MM.1S (cell line): ENCODE measurements at regions not wholly inside any gene's neighbourhood (a gene's known extent, or its start where the extent isn't known, plus 50 kb on each side); places are given as distances from the start of the nearest gene placed in this dataset.

Source experiments
- DNase-seq: peaks from one replicate; pipeline ENCODE4 v3.0.0-alpha.2; 2015
- H2AFZ ChIP-seq: fragments of 300-600 bp; sonication (generic); 2 replicates; pipeline ENCODE4 v1.6.0; 2016; ENCODE audit warnings: antibody characterized with exemption, low read length
- H3F3A ChIP-seq: fragments of 300-600 bp; sonication (generic); 2 replicates; pipeline ENCODE4 v1.6.1; 2016; ENCODE audit warnings: mild to moderate bottlenecking, antibody characterized with exemption, low read length, moderate library complexity, mixed read lengths; ENCODE audit not compliant: insufficient read depth
- H3K27ac ChIP-seq: fragments of 300-600 bp; sonication (generic); 2 replicates; pipeline ENCODE4 v1.5.1; 2016; ENCODE audit warnings: mild to moderate bottlenecking, low read length
- H3K27me3 ChIP-seq: fragments of 300-600 bp; sonication (generic); replicated peaks from 2 replicates; pipeline ENCODE4 v1.6.0; 2016; ENCODE audit warnings: low read length; ENCODE audit not compliant: insufficient read depth
- H3K36me3 ChIP-seq: fragments of 300-600 bp; sonication (generic); replicated peaks from 2 replicates; pipeline ENCODE4 v1.6.1; 2016; ENCODE audit warnings: mild to moderate bottlenecking, low read length, mixed read lengths; ENCODE audit not compliant: insufficient read depth
- H3K4me1 ChIP-seq: fragments of 300-600 bp; sonication (generic); 2 replicates; pipeline ENCODE4 v1.6.1; 2016; ENCODE audit warnings: low read length, mixed read lengths
- H3K4me2 ChIP-seq: fragments of 300-600 bp; sonication (generic); 2 replicates; pipeline ENCODE4 v1.6.0; 2016; ENCODE audit warnings: low read depth, low read length
- H3K4me3 ChIP-seq: fragments of 300-600 bp; sonication (generic); 2 replicates; pipeline ENCODE4 v1.5.1; 2016; ENCODE audit warnings: low read length, mixed read lengths
- H3K79me2 ChIP-seq: fragments of 300-600 bp; sonication (generic); 2 replicates; pipeline ENCODE4 v1.6.1; 2016; ENCODE audit warnings: mixed run types, low read length, mixed read lengths
- H3K9ac ChIP-seq: fragments of 300-600 bp; sonication (generic); 2 replicates; pipeline ENCODE4 v1.6.1; 2016; ENCODE audit warnings: low read length, mixed read lengths
- H3K9me2 ChIP-seq: fragments of 300-600 bp; sonication (generic); replicated peaks from 2 replicates; pipeline ENCODE4 v1.6.1; 2016; ENCODE audit warnings: mild to moderate bottlenecking, low read length, mixed read lengths; ENCODE audit not compliant: insufficient read depth
- H3K9me3 ChIP-seq: fragments of 300-600 bp; sonication (generic); replicated peaks from 2 replicates; pipeline ENCODE4 v1.6.1; 2016; ENCODE audit warnings: mild to moderate bottlenecking, low read length, mixed read lengths; ENCODE audit not compliant: insufficient read depth
- H4K20me1 ChIP-seq: fragments of 300-600 bp; sonication (generic); 2 replicates; pipeline ENCODE4 v1.6.1; 2016; ENCODE audit warnings: mild to moderate bottlenecking, low read length, moderate library complexity, mixed read lengths; ENCODE audit not compliant: insufficient read depth
- EZH2 ChIP-seq: fragments of 300-600 bp; sonication (generic); optimal IDR thresholded peaks from 2 replicates; pipeline ENCODE3; 2017; ENCODE audit warnings: low read depth, mild to moderate bottlenecking, antibody characterized with exemption, low read length, mixed read lengths
- EZH2phosphoT487 ChIP-seq: fragments of 300-600 bp; sonication (generic); IDR thresholded peaks from 2 replicates; pipeline ENCODE4 v1.6.1; 2018; ENCODE audit warnings: antibody characterized with exemption, low read length
- TF ChIP-seq, protein P1 (sequence below): fragments of 300-600 bp; sonication (generic); IDR thresholded peaks from 2 replicates; pipeline ENCODE4 v1.5.1; 2016; ENCODE audit warnings: antibody characterized with exemption, low read length, mixed read lengths

DNA sequence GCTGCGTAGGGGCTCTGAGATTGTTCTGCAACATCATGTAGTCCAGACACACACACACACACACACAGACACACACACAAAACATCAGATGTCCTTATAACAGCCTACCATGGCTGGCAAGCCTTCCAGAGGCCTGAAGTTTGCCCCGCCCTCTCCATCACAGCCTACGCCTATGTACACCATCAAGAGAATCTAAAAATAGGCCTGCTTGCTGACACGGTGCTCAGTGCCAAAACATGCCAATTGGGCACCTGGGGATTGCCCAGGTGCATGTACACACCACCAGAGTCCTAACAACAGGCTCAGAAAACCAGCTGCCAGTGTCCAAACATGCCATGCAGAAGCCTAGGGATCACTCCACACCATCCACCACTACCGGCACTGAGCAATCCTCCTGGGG is 391.7 kb upstream of the SPTLC3 start:
- no peak overlapping the region for H3K9ac ChIP-seq
- H3F3A ChIP-seq = peaks cover 8% of the 10 kb centered on the region
- peak; percentile 15 for DNase-seq
- H4K20me1 ChIP-seq = no peaks in the 10 kb centered on the region
- H2AFZ ChIP-seq = no peak overlapping the region
- no peaks in the 10 kb centered on the region for H3K36me3 ChIP-seq
- H3K27me3 ChIP-seq = no peaks in the 10 kb centered on the region
- TF ChIP-seq EZH2phosphoT487 (no peak), EZH2 (no peak)
- TF ChIP-seq, protein P1, sequence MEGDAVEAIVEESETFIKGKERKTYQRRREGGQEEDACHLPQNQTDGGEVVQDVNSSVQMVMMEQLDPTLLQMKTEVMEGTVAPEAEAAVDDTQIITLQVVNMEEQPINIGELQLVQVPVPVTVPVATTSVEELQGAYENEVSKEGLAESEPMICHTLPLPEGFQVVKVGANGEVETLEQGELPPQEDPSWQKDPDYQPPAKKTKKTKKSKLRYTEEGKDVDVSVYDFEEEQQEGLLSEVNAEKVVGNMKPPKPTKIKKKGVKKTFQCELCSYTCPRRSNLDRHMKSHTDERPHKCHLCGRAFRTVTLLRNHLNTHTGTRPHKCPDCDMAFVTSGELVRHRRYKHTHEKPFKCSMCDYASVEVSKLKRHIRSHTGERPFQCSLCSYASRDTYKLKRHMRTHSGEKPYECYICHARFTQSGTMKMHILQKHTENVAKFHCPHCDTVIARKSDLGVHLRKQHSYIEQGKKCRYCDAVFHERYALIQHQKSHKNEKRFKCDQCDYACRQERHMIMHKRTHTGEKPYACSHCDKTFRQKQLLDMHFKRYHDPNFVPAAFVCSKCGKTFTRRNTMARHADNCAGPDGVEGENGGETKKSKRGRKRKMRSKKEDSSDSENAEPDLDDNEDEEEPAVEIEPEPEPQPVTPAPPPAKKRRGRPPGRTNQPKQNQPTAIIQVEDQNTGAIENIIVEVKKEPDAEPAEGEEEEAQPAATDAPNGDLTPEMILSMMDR = no peak
- peaks cover 25% of the 10 kb centered on the region for H3K4me1 ChIP-seq
- no peaks in the 10 kb centered on the region for H3K79me2 ChIP-seq
- no peaks in the 10 kb centered on the region for H3K9me2 ChIP-seq
- no peak overlapping the region for H3K4me2 ChIP-seq
- H3K27ac ChIP-seq = no peak overlapping the region
- H3K4me3 ChIP-seq = no peak overlapping the region
- H3K9me3 ChIP-seq = no peaks in the 10 kb centered on the region

DNA sequence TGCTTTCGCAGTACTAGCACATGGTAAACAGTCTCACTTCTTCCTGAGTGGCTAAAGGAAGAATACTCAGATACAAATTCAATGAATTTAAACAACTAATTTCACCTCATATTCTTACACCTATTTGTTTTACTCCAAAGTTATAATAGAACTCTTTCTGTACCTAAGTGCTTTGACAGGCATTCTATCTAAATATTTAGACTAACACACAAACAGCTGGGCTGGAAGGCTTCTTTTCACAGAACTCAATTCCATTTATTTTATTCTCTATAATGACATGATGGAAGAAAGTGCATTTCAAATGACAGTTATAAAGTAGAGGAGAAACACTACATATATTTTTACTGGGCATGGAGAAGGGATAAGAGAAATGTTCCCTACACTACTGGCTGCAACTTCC is 384.9 kb upstream of the SPTLC3 start:
- Histone ChIP-seq H3K36me3 (no peaks in the 10 kb centered on the region), H3K9me3 (no peaks in the 10 kb centered on the region), H3K9me2 (no peaks in the 10 kb centered on the region), H3K4me3 (no peak overlapping the region), H4K20me1 (no peaks in the 10 kb centered on the region), H3K9ac (no peak overlapping the region), H2AFZ (no peak overlapping the region), H3K27ac (no peak overlapping the region), H3K4me2 (no peak overlapping the region), H3K27me3 (no peaks in the 10 kb centered on the region), H3F3A (0 out of 2 replicates have a peak, but pooled peaks cover 5% of the 10 kb centered on the region), H3K4me1 (no peaks in the 10 kb centered on the region), H3K79me2 (no peaks in the 10 kb centered on the region)
- no peak for DNase-seq
- TF ChIP-seq EZH2 (no peak), EZH2phosphoT487 (no peak)
- TF ChIP-seq, protein P1 = no peak

DNA sequence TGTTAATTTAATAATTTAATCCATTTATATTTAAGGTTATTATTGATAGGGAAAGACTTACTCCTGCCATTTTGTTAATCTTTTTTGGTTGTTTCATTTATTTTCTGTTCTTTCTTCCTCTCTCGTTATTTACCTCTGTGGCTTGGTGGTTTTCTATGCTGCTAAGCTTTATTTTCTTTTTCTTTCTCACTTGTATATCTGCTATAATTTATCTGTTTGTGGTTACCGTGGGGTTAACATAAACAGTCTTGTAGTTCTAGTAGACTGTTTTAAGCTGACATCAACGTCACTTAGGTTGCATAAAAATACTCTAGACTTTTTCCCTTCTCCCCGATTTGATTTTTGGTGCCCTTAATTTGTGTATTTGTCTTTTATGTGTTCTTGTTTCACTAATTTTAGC is 381.3 kb upstream of the SPTLC3 start:
- Histone ChIP-seq H3K4me2 (peak overlapping the region; percentile 54), H3K4me1 (no peaks in the 10 kb centered on the region), H3K9ac (no peak overlapping the region), H3K9me2 (no peaks in the 10 kb centered on the region), H2AFZ (no peak overlapping the region), H3K4me3 (peak overlapping the region; percentile 9; the same call in 1 of the 2 replicates), H3K36me3 (no peaks in the 10 kb centered on the region), H3F3A (0 out of 2 replicates have a peak, but pooled peaks cover 5% of the 10 kb centered on the region), H3K27ac (no peak overlapping the region), H3K27me3 (no peaks in the 10 kb centered on the region), H3K79me2 (no peaks in the 10 kb centered on the region), H4K20me1 (no peaks in the 10 kb centered on the region), H3K9me3 (no peaks in the 10 kb centered on the region)
- DNase-seq = no peak
- no peak for TF ChIP-seq EZH2phosphoT487
- TF ChIP-seq, protein P1 = no peak
- no peak for TF ChIP-seq EZH2
